GM19438 (cell line): ENCODE measurements at regions not wholly inside any gene's neighbourhood (a gene's known extent, or its start where the extent isn't known, plus 50 kb on each side); places are given as distances from the start of the nearest gene placed in this dataset.
A peak's percentile ranks its signal among the peaks of the same experiment; 100 is the strongest.

ENCODE experiments used
- ATAC-seq: cut with Tn5 transposase; IDR thresholded peaks from one replicate; pipeline ENCODE4 v1.9.1; 2021; ENCODE audit warnings: low read depth; ENCODE audit not compliant: unreplicated experiment

GRCh38 chr5:107157809-107158208, 512.9 kb downstream of the EFNA5 start:
- no peak for ATAC-seq

- no peak for ATAC-seq
Observed at GRCh38 chr5:107155707-107156106, 515.0 kb downstream of the EFNA5 start.

GRCh38 chr5:107154593-107154992, 516.1 kb downstream of the EFNA5 start:
- no peak for ATAC-seq

GRCh38 chr5:107153283-107153682, 517.5 kb downstream of the EFNA5 start:
- ATAC-seq, result no peak

- ATAC-seq, result peak; percentile 92
Observed at GRCh38 chr5:107149243-107150005, 521.3 kb downstream of the EFNA5 start.

GRCh38 chr5:107147589-107147988, 523.1 kb downstream of the EFNA5 start:
- ATAC-seq, result peak; percentile 43

GRCh38 chr5:107146901-107147300, 523.8 kb downstream of the EFNA5 start:
- no peak for ATAC-seq

- no peak for ATAC-seq
Observed at GRCh38 chr5:107135391-107135790, 535.3 kb downstream of the EFNA5 start.

DNA sequence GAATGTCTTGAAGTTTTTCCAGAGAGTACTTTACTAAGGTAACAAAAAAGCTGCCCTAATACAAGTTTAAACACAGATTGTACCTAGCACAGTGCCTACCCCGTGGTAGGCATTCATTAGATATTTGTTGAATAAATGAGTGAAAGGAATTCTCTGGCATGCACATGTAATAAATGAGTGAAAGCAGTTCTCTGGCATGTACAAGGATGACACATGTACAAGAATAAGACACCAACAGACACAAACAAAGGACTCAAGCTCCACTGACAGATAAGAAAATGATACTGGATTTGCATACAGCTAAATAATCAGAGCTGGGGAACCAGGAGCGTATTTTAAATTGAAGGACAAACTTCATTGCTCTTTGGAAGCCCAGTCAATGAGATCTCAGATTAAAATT, 535.8 kb downstream of the EFNA5 start:
- no peak for ATAC-seq

- ATAC-seq, result no peak
Observed at GRCh38 chr5:107129051-107129450, 541.7 kb downstream of the EFNA5 start.

DNA sequence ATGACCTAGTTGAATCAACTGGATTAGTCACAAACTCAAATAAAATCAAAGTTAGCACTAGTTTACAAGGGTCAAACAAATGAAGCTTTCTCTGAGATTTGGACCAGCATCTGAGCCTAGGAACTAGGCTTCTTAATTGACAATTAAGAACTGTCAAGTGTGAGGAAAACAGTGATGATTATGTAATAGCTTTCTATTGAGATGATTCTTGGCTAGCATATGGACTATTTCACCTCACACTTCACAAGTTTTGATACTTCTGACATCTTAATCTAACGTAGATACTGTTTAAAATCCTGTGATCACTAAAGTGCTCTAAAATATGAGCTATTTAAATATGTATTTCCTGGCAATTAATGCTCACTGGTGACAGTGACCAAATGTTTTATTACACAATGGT, 542.9 kb downstream of the EFNA5 start:
- no peak for ATAC-seq

GRCh38 chr5:107126341-107126740, 544.4 kb downstream of the EFNA5 start:
- no peak for ATAC-seq

GRCh38 chr5:107124376-107124775, 546.4 kb downstream of the EFNA5 start:
- ATAC-seq, result no peak

GRCh38 chr5:107123014-107123413, 547.7 kb downstream of the EFNA5 start:
- no peak for ATAC-seq

DNA sequence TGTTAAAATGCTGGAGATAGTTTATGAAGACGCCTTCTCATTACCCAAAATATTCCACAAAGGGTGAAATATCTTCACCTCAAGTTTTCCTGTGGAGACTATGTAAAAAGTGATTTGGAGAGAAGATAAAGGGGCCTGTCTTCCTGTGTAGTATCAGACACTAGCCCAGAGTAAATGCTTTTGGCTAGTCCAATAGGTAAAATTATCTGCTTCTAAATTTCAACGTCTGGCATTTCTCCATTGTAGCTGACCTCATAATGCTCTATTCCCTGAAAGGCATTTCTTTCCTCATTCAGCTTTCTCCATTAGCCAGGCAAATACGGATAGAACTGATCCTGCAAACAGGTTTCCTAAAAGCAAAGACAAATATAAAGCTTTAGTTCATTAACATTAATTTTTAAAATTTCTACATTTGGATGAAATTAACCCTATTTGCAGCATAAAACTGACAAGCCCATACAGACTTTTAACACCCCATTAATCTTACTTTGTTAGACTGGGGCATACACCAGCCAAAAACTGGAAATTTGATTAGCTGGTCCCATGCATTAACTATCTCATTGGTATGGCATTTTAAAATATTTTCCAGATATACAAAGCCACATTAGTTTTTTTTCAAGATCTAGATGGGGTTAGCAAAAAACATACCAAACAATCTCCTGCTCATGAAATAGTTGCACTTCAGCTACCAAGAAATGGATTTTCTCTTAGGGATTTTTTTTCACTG, 548.8 kb downstream of the EFNA5 start:
- ATAC-seq, result no peak

DNA sequence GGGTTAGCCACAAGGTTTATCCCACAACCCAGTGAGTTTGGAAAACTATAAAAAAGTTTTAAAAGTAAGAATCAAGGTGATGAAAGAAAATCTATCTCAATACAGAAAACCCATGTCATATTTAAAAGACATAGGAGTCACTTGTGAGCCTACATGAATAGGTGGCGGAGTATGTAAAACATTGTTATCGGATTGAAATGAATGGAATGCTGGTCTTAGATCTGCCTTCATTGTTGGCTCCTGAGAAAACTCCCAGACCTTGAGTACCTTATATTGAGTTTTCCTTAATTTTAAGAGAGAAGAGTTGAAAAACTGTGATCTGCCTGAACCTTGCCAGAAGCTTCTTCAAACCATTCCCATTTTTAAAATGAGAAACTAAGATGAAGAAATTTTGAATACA, 551.1 kb downstream of the EFNA5 start:
- no peak for ATAC-seq

DNA sequence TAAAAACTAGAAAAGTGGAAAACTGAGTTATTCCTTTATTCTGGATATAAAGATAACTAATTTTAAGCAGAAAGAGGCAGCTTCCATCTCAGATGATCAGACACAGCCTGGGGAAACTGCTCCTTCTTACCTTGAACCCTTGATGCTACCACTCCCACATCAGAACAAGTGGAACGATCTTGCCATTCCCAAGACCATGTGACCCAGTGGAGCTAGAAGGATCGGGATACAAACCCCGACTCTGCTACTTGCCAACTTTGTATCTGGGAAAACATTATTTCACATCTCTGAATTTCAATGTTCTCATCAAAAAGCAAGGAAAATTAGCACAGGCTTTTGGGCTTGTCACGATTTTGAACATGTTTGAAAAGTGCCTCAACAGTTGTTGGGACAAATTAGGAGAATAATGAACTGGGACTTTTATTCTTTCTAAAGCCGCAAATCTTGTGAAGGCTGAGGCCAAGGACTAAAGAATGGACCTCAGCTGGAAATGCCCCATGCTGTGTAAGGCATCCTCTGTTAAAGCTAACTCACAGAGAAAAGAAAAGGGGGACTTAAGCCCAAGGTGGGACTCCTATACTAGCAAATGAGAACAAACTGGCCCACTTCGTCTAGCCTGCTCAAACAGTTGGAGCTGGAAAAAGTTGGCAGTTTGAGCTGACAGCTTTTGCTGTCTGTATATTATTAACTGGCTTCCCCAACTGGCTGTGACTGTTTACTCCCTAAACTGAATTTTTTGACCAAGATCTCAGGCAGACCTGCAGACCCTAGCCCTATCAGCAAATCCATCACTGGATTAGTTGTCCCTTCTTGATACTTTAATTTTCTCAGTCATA, 552.3 kb downstream of the EFNA5 start:
- no peak for ATAC-seq

DNA sequence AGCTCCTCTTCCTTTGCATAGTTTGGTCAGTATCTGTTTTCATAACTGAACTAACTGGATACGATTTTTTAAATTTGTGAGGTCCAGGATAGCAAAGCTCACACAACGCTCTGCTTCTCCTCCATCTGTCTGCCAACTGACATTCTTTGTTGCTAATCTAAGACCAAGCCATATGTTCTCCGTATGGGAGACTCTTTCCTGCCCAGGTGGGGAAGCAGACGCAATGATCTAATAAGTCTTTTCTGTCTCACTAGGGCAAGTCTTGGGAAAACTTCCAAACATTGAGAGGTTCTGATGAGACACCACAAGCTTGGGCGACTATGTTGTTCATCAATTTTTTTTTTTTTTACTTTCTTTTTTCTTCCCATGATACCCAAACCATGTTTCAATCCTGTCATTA, 558.5 kb downstream of the EFNA5 start:
- no peak for ATAC-seq

GRCh38 chr5:107104040-107104995, 566.4 kb downstream of the EFNA5 start:
- peak; percentile 99 for ATAC-seq

GRCh38 chr5:107103522-107103921, 567.2 kb downstream of the EFNA5 start:
- no peak for ATAC-seq
